ENCODE measurements at regions not wholly inside any gene's neighbourhood (a gene's known extent, or its start where the extent isn't known, plus 50 kb on each side); places are given as distances from the start of the nearest gene placed in this dataset.
A peak's percentile ranks its signal among the peaks of the same experiment; 100 is the strongest.

DNA sequence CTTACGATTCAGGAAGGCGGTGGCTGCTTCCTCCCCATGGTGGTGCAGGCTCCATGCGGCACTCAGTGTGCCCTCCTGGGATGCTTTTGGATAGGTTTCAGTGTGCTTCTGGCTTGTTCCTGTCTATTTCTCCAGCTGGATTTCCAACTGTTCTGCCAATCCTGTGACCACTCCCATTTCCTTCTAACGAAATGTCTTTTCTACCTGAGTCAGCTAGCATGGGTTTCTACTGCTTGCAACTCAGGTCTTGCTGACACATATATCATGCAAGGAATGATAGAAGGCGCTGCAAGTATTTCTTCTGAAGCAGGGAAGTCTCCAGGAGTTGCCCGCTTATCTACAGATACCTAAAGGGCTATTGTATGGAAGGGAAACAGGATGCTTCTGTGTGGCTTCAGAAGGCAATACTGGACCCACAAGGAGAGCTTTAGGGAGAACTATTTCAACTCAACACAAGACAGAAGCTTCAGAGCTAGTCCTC, 244.4 kb downstream of the OPA1 start:
- CTCF ChIA-PET, result interaction anchor here (0.7 kb wide), 1 partner anchor 780 kb away, joined by 3 read pairs; no protein-coding TSS in a partner anchor
- intact Hi-C loops (cut with micrococcal nuclease; ENCODE audit: unreplicated experiment), result no loop called here
- Mint-ChIP-seq H3K27ac (ENCODE audit: unreplicated experiment) (no peak overlapping the region), H3K36me3 (ENCODE audit: insufficient read depth, unreplicated experiment) (peaks cover 27% of the 10 kb centered on the region), H3K4me1 (ENCODE audit: low read depth, unreplicated experiment) (peaks cover 96% of the 10 kb centered on the region), H3K27me3 (ENCODE audit: unreplicated experiment) (no peaks in the 10 kb centered on the region), H3K9me3 (ENCODE audit: low read depth, unreplicated experiment) (peaks cover 2% of the 10 kb centered on the region), H3K4me3 (ENCODE audit: low read depth, unreplicated experiment) (no peak overlapping the region)
- TF ChIP-seq, protein P1, sequence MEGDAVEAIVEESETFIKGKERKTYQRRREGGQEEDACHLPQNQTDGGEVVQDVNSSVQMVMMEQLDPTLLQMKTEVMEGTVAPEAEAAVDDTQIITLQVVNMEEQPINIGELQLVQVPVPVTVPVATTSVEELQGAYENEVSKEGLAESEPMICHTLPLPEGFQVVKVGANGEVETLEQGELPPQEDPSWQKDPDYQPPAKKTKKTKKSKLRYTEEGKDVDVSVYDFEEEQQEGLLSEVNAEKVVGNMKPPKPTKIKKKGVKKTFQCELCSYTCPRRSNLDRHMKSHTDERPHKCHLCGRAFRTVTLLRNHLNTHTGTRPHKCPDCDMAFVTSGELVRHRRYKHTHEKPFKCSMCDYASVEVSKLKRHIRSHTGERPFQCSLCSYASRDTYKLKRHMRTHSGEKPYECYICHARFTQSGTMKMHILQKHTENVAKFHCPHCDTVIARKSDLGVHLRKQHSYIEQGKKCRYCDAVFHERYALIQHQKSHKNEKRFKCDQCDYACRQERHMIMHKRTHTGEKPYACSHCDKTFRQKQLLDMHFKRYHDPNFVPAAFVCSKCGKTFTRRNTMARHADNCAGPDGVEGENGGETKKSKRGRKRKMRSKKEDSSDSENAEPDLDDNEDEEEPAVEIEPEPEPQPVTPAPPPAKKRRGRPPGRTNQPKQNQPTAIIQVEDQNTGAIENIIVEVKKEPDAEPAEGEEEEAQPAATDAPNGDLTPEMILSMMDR (IDR thresholded peaks at IDR 0.05; ENCODE audit: unreplicated experiment), result no peak
- BruUV-seq (replicated peaks), result no TSS peak
- DNase-seq, result no peak

GRCh38 chr3:193840111-193840641, 247.2 kb downstream of the OPA1 start:
- H3K9me3 Mint-ChIP-seq (ENCODE audit: low read depth, unreplicated experiment), result peaks cover 2% of the 10 kb centered on the region
- intact Hi-C loops (cut with micrococcal nuclease; ENCODE audit: unreplicated experiment), result loop anchor here (5.0 kb wide), 3 partner anchors 162 to 482 kb away; no protein-coding TSS in a partner anchor
- H3K4me1 Mint-ChIP-seq (ENCODE audit: low read depth, unreplicated experiment), result peaks cover 94% of the 10 kb centered on the region
- TF ChIP-seq, protein P1 (IDR thresholded peaks at IDR 0.05; ENCODE audit: unreplicated experiment), result no peak
- H3K27ac Mint-ChIP-seq (ENCODE audit: unreplicated experiment), result peak overlapping the region; percentile 96
- CTCF ChIA-PET, result interaction anchor here (0.6 to 0.9 kb wide), 2 partner anchors 53 to 59 kb away, joined by 6 to 8 read pairs; no protein-coding TSS in a partner anchor
- peaks cover 42% of the 10 kb centered on the region for H3K36me3 Mint-ChIP-seq (ENCODE audit: insufficient read depth, unreplicated experiment)
- no peaks in the 10 kb centered on the region for H3K27me3 Mint-ChIP-seq (ENCODE audit: unreplicated experiment)
- no TSS peak for BruUV-seq (replicated peaks)
- no peak for DNase-seq
- no peak overlapping the region for H3K4me3 Mint-ChIP-seq (ENCODE audit: low read depth, unreplicated experiment)

GRCh38 chr3:193841581-193841980, 248.6 kb downstream of the OPA1 start:
- intact Hi-C loops (cut with micrococcal nuclease; ENCODE audit: unreplicated experiment), result loop anchor here (5.0 kb wide), 3 partner anchors 161 to 481 kb away; no protein-coding TSS in a partner anchor
- CTCF ChIA-PET, result interaction anchor here (1.1 to 1.6 kb wide), 3 partner anchors 8 to 161 kb away, joined by 3 to 7 read pairs (median 4); no protein-coding TSS in a partner anchor
- TF ChIP-seq, protein P1 (IDR thresholded peaks at IDR 0.05; ENCODE audit: unreplicated experiment), result no peak
- peak overlapping the region; percentile 59 for H3K4me3 Mint-ChIP-seq (ENCODE audit: low read depth, unreplicated experiment)
- no peak for DNase-seq
- H3K4me1 Mint-ChIP-seq (ENCODE audit: low read depth, unreplicated experiment), result peaks cover 94% of the 10 kb centered on the region
- no peaks in the 10 kb centered on the region for H3K27me3 Mint-ChIP-seq (ENCODE audit: unreplicated experiment)
- H3K36me3 Mint-ChIP-seq (ENCODE audit: insufficient read depth, unreplicated experiment), result peaks cover 34% of the 10 kb centered on the region
- peak overlapping the region; percentile 96 for H3K27ac Mint-ChIP-seq (ENCODE audit: unreplicated experiment)
- no TSS peak for BruUV-seq (replicated peaks)
- peaks cover 2% of the 10 kb centered on the region for H3K9me3 Mint-ChIP-seq (ENCODE audit: low read depth, unreplicated experiment)

- H3K36me3 Mint-ChIP-seq (ENCODE audit: insufficient read depth, unreplicated experiment), result peaks cover 34% of the 10 kb centered on the region
- peaks cover 2% of the 10 kb centered on the region for H3K9me3 Mint-ChIP-seq (ENCODE audit: low read depth, unreplicated experiment)
- BruUV-seq (replicated peaks), result no TSS peak
- intact Hi-C loops (cut with micrococcal nuclease; ENCODE audit: unreplicated experiment), result loop anchor here (2.0 to 5.0 kb wide), 4 partner anchors 13 to 480 kb away; no protein-coding TSS in a partner anchor
- H3K4me1 Mint-ChIP-seq (ENCODE audit: low read depth, unreplicated experiment), result peaks cover 94% of the 10 kb centered on the region
- CTCF ChIA-PET, result interaction anchor here (0.7 to 1.8 kb wide), 6 partner anchors 9 to 297 kb away, joined by 3 to 9 read pairs (median 6); no protein-coding TSS in a partner anchor
- peak overlapping the region; percentile 96 for H3K27ac Mint-ChIP-seq (ENCODE audit: unreplicated experiment)
- TF ChIP-seq, protein P1 (IDR thresholded peaks at IDR 0.05; ENCODE audit: unreplicated experiment), result no peak
- H3K4me3 Mint-ChIP-seq (ENCODE audit: low read depth, unreplicated experiment), result peak overlapping the region; percentile 59
- no peaks in the 10 kb centered on the region for H3K27me3 Mint-ChIP-seq (ENCODE audit: unreplicated experiment)
- no peak for DNase-seq
Measured at GRCh38 chr3:193842029-193842798, 249.2 kb downstream of the OPA1 start.

All from Calu3 (cell line).